ENCODE measurements at regions not wholly inside any gene's neighbourhood (a gene's known extent, or its start where the extent isn't known, plus 50 kb on each side); places are given as distances from the start of the nearest gene placed in this dataset.

DNA sequence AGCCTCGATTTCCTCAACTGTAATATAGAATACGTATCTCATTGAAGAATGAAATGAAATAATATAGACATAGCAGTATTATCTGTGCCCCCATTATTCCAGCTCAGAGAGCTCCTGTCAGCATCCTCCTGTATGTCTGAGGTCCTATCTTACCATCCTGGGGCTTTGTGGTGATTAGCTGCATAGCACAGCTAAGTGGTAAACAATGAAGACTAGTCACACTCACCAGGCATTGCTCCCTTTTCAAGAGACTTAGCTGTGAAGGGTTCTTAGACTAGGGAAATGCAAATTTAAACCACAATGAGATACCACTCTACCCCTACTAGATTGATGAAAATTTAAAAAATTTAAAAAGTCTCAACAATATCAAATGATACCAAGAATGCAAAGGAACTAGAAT is 172.9 kb downstream of the SLC39A8 start:
- TF ChIP-seq, protein P1, sequence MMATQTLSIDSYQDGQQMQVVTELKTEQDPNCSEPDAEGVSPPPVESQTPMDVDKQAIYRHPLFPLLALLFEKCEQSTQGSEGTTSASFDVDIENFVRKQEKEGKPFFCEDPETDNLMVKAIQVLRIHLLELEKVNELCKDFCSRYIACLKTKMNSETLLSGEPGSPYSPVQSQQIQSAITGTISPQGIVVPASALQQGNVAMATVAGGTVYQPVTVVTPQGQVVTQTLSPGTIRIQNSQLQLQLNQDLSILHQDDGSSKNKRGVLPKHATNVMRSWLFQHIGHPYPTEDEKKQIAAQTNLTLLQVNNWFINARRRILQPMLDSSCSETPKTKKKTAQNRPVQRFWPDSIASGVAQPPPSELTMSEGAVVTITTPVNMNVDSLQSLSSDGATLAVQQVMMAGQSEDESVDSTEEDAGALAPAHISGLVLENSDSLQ (IDR thresholded peaks at IDR 0.05) = no peak
- TF ChIP-seq FOXA1 (IDR thresholded peaks at IDR 0.05) (no peak), ELF4 (IDR thresholded peaks at IDR 0.05) (no peak), HDGF (IDR thresholded peaks at IDR 0.05; ENCODE audit: borderline replicate concordance) (no peak), BHLHE40 (IDR thresholded peaks at IDR 0.05; ENCODE audit: borderline replicate concordance) (no peak)

Data from HEK293T (cell line).